Smooth muscle cell (in vitro differentiated cells): ENCODE measurements at regions not wholly inside any gene's neighbourhood (a gene's known extent, or its start where the extent isn't known, plus 50 kb on each side); places are given as distances from the start of the nearest gene placed in this dataset.
A peak's percentile ranks its signal among the peaks of the same experiment; 100 is the strongest.

Experiments used
- DNase-seq: peaks from one replicate; lab custom pipeline; 2025; ENCODE audit not compliant: unreplicated experiment; lab: John Stamatoyannopoulos, UW
- H2AFZ ChIP-seq: fragments of 200-600 bp; sonication (generic); 2 replicates; pipeline ENCODE4 v1.6.0; 2016; ENCODE audit warnings: antibody characterized with exemption, low read depth, mild to moderate bottlenecking
- H3F3A ChIP-seq: fragments of 200-600 bp; sonication (generic); 2 replicates; pipeline ENCODE4 v1.6.0; 2017; ENCODE audit warnings: antibody characterized with exemption, low read depth
- H3K27ac ChIP-seq: fragments of 200-600 bp; sonication (generic); 2 replicates; pipeline ENCODE4 v1.5.1; 2016; ENCODE audit warnings: low read depth, mild to moderate bottlenecking
- H3K27me3 ChIP-seq: fragments of 200-600 bp; sonication (generic); 2 replicates; pipeline ENCODE4 v1.6.1; 2016; ENCODE audit warnings: low read depth, mild to moderate bottlenecking
- H3K36me3 ChIP-seq: fragments of 200-600 bp; sonication (generic); 2 replicates; pipeline ENCODE4 v1.5.1; 2016; ENCODE audit warnings: low read depth
- H3K4me1 ChIP-seq: fragments of 200-600 bp; sonication (generic); 2 replicates; pipeline ENCODE4 v1.5.1; 2016; ENCODE audit warnings: low read depth
- H3K4me2 ChIP-seq: fragments of 200-600 bp; sonication (generic); 2 replicates; pipeline ENCODE4 v1.6.0; 2016; ENCODE audit warnings: mild to moderate bottlenecking
- H3K4me3 ChIP-seq: fragments of 200-600 bp; sonication (generic); 2 replicates; pipeline ENCODE4 v1.5.1; 2016; ENCODE audit warnings: mild to moderate bottlenecking
- H3K79me2 ChIP-seq: fragments of 200-600 bp; sonication (generic); 2 replicates; pipeline ENCODE4 v1.6.0; 2016; ENCODE audit warnings: low read depth, mild to moderate bottlenecking
- H3K9ac ChIP-seq: fragments of 200-600 bp; sonication (generic); 2 replicates; pipeline ENCODE4 v1.6.0; 2016; ENCODE audit warnings: low read depth
- H3K9me3 ChIP-seq: fragments of 200-600 bp; sonication (generic); replicated peaks from 2 replicates; pipeline ENCODE4 v1.5.1; 2016; ENCODE audit warnings: low read depth
- H4K20me1 ChIP-seq: fragments of 200-600 bp; sonication (generic); 2 replicates; pipeline ENCODE4 v1.6.0; 2016; ENCODE audit warnings: low read depth
- CTCF ChIP-seq: fragments of 200-600 bp; sonication (generic); IDR thresholded peaks from 2 replicates; pipeline ENCODE4 v1.5.1; 2017; ENCODE audit warnings: borderline replicate concordance, mild to moderate bottlenecking, antibody characterized with exemption; ENCODE audit not compliant: insufficient read depth, poor library complexity, severe bottlenecking
- WGBS: methylation state at CpG from one replicate; pipeline ENCODE4 v1.1.7; 2016; ENCODE audit warnings: low lambda C conversion rate; 5-methylcytosine and 5-hydroxymethylcytosine counted together

GRCh38 chrX:95860127-95860526, 824.5 kb upstream of the DIAPH2 start:
- no peaks in the 10 kb centered on the region for H3K79me2 ChIP-seq
- H3F3A ChIP-seq: no peaks in the 10 kb centered on the region
- no peak overlapping the region for H3K9ac ChIP-seq
- no peaks in the 10 kb centered on the region for H3K36me3 ChIP-seq
- no peak overlapping the region for H3K4me2 ChIP-seq
- 88% methylated on average over 1 of the region's 1 CpG for WGBS
- TF ChIP-seq CTCF: no peak
- H3K27ac ChIP-seq: no peak overlapping the region
- no peaks in the 10 kb centered on the region for H3K4me1 ChIP-seq
- H3K27me3 ChIP-seq: no peaks in the 10 kb centered on the region
- H2AFZ ChIP-seq: no peak overlapping the region
- no peak overlapping the region for H3K4me3 ChIP-seq
- H3K9me3 ChIP-seq: peaks cover 4% of the 10 kb centered on the region
- H4K20me1 ChIP-seq: no peaks in the 10 kb centered on the region
- no peak for DNase-seq

- DNase-seq: no peak
- Histone ChIP-seq H3K9me3 (no peaks in the 10 kb centered on the region), H3F3A (no peaks in the 10 kb centered on the region), H3K27ac (no peak overlapping the region), H2AFZ (no peak overlapping the region), H3K79me2 (no peaks in the 10 kb centered on the region), H4K20me1 (no peaks in the 10 kb centered on the region), H3K27me3 (no peaks in the 10 kb centered on the region), H3K4me2 (no peak overlapping the region), H3K36me3 (no peaks in the 10 kb centered on the region), H3K9ac (no peak overlapping the region), H3K4me3 (no peak overlapping the region), H3K4me1 (no peaks in the 10 kb centered on the region)
- 75% methylated on average over 1 of the region's 1 CpG for WGBS
- TF ChIP-seq CTCF: no peak
These were observed 809.0 kb upstream of the DIAPH2 start for GRCh38 chrX:95875661-95876060.

- Histone ChIP-seq H3K9me3 (no peaks in the 10 kb centered on the region), H3K36me3 (no peaks in the 10 kb centered on the region), H3K4me2 (no peak overlapping the region), H2AFZ (no peak overlapping the region), H3K9ac (no peak overlapping the region), H3F3A (no peaks in the 10 kb centered on the region), H3K27ac (no peak overlapping the region), H4K20me1 (no peaks in the 10 kb centered on the region), H3K4me3 (no peak overlapping the region), H3K27me3 (no peaks in the 10 kb centered on the region), H3K4me1 (no peaks in the 10 kb centered on the region), H3K79me2 (no peaks in the 10 kb centered on the region)
- TF ChIP-seq CTCF: no peak
- 69% methylated on average over 4 of the region's 4 CpGs for WGBS
- no peak for DNase-seq
These were observed 805.8 kb upstream of the DIAPH2 start for GRCh38 chrX:95878874-95879273.

GRCh38 chrX:95884186-95884585, 800.5 kb upstream of the DIAPH2 start:
- Histone ChIP-seq H3K36me3 (no peaks in the 10 kb centered on the region), H3K27me3 (no peaks in the 10 kb centered on the region), H3K4me2 (no peak overlapping the region), H3K9ac (no peak overlapping the region), H3K4me3 (no peak overlapping the region), H3K79me2 (no peaks in the 10 kb centered on the region), H3K9me3 (peaks cover 4% of the 10 kb centered on the region), H3K4me1 (no peaks in the 10 kb centered on the region), H3K27ac (no peak overlapping the region), H4K20me1 (no peaks in the 10 kb centered on the region), H3F3A (no peaks in the 10 kb centered on the region), H2AFZ (peak overlapping the region; percentile 37)
- WGBS: 88% methylated on average over 2 of the region's 2 CpGs
- no peak for DNase-seq
- no peak for TF ChIP-seq CTCF
